Heart right ventricle (tissue), 16 donors: ENCODE measurements at regions not wholly inside any gene's neighbourhood (a gene's known extent, or its start where the extent isn't known, plus 50 kb on each side); places are given as distances from the start of the nearest gene placed in this dataset.

Source experiments
- ATAC-seq, 8 donors: fragments of 200-7000 bp; cut with Tn5 transposase; one replicate each; pipeline ENCODE4 v1.9.1; 2020; ENCODE audit warnings: mild to moderate bottlenecking in 8 of 8, moderate library complexity in 8 of 8, moderate number of reproducible peaks in 1 of 8
- DNase-seq, 2 donors: peaks; one replicate each; pipeline ENCODE4 v3.0.0-alpha.2; 2020
- H3K27ac ChIP-seq, 10 donors: fragments of 200-600 bp; sonication (generic) in 2 of 10; one replicate each; pipeline versions ENCODE4 v1.5.0 to v1.8.0; 2020 to 2022; ENCODE audit warnings: mild to moderate bottlenecking in 3 of 10
- H3K27me3 ChIP-seq, 7 donors: fragments of 200-600 bp; one replicate each; pipeline ENCODE4 v1.8.0; 2021 to 2022; ENCODE audit warnings: mild to moderate bottlenecking in 2 of 7
- H3K36me3 ChIP-seq, 9 donors: fragments of 200-600 bp; sonication (generic) in 1 of 9; one replicate each; pipeline versions ENCODE4 v1.5.0 to v1.8.0; 2020 to 2022; ENCODE audit warnings: mild to moderate bottlenecking in 2 of 9
- H3K4me1 ChIP-seq, 9 donors: fragments of 200-600 bp; sonication (generic) in 1 of 9; one replicate each; pipeline versions ENCODE4 v1.5.0 to v1.8.0; 2020 to 2022; ENCODE audit warnings: mild to moderate bottlenecking in 4 of 9
- H3K4me3 ChIP-seq, 10 donors: fragments of 200-600 bp; sonication (generic) in 2 of 10; one replicate each; pipeline versions ENCODE4 v1.5.0 to v1.8.0; 2020 to 2022; ENCODE audit warnings: mild to moderate bottlenecking in 7 of 10, moderate library complexity in 2 of 10
- H3K9me3 ChIP-seq, 11 donors: fragments of 200-600 bp in 10 of 11; sonication (generic) in 2 of 11; one replicate each; pipeline versions ENCODE4 v1.5.0 to v1.8.0; 2013 to 2022; ENCODE audit warnings: mild to moderate bottlenecking in 2 of 11, control low read depth in 1 of 11, moderate library complexity in 1 of 11
- WGBS, 2 donors: extraction: QIAGEN DNeasy Blood & Tissue Kit; methylation state at CpG; one replicate each; pipeline ENCODE4 v1.1.7; 2013; ENCODE audit warnings: inconsistent platforms in 1 of 2; 5-methylcytosine and 5-hydroxymethylcytosine counted together
- intact Hi-C, 10 donors: fragments of 100-400 bp; cut with DNase I; formaldehyde crosslinking; loops; one replicate each; pipeline versions ENCODE4 v1.11.1 to v1.14.2; 2022
- TF ChIP-seq, protein P1 (sequence below), 9 donors: fragments of 200-600 bp; sonication (generic) in 2 of 9; IDR thresholded peaks; one replicate each; pipeline versions ENCODE4 v1.5.0 to v1.8.0; 2021 to 2022; ENCODE audit warnings: antibody characterized with exemption in 9 of 9, mild to moderate bottlenecking in 5 of 9, moderate library complexity in 1 of 9
- donor health status: Arrhythmogenic right ventricular cardiomyopathy.
- donor health status: ischemic (EF 13 %, LVEDD 7.1; RV severe dilation, severe dysfunction).
- donor health status: healthy with polysubstance abuse.
- donor health status: DM: no; HTN: yes; CAD: no.
- donor health status: DM: no; HTN: no; CAD: no.
- donor health status: ischemic (EF 25% LVEDD 6.9; RV normal size, moderate dysfunction).
- donor health status: ischemic (EF 25% LVEDD 5.7; RV mildly dilated, moderate dysfunction).
- donor health status: healthy.
- donor health status: DM: yes; HTN: yes; CAD: no.
- donor health status: Ischemic cardiomyopathy.
- donor health status: ischemic (EF 35%, LVEDD 5.7; RV mildly dilated, moderate dysfunction).
- donor health status: nonischemic (EF 11% LVEDD 7.7; RV severe dilation, severe dysfunction).
- donor health status: DM: yes; HTN: yes; CAD: no.
- donor health status: PGD.
- donor health status: ischemic (EF 29% LVEDD 5.4; RV normal size, mild dysfunction).
- donor health status: nonischemic (EF 23%, LVEDD 6.1; RV moderate dilation, normal function).

DNA sequence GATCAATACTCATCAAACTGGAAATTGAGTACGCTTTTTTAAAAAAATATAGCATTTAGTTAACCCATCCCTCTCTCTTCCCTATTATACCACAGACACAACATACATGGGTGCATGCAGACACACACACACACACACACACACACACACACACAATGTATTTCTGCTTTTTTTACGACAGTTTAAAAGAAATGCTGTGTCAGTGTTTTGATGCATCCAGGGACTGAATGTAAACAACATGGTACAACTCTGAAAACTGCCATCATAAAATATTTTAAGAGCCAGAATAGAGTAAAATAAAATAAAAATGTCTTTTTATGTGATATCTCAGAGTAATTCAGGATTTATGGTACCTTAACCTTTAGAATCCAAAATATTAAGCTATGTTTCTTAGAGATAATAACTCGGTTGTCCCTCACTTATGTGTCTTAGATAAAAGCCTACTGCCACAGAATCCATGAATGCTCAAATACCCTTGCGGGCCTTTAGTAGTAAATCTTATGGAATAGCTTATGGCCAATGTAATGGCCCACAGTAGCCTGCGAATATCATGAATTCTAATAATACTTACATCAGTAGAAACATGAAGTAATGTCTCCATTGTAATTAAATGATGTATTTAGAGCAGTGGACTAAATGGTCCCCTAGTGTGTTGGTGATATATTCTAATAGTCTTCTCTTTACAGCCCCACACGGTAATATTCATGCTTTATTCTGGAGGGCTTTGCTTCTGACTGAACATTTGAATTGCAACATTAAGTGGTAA lies 251.6 kb upstream of the FIGN start:
- ATAC-seq, result no peak
- H3K4me3 ChIP-seq, result no peak overlapping the region
- H3K36me3 ChIP-seq, result no peaks in the 10 kb centered on the region
- H3K27ac ChIP-seq, result no peak overlapping the region
- DNase-seq, result no peak
- TF ChIP-seq, protein P1, sequence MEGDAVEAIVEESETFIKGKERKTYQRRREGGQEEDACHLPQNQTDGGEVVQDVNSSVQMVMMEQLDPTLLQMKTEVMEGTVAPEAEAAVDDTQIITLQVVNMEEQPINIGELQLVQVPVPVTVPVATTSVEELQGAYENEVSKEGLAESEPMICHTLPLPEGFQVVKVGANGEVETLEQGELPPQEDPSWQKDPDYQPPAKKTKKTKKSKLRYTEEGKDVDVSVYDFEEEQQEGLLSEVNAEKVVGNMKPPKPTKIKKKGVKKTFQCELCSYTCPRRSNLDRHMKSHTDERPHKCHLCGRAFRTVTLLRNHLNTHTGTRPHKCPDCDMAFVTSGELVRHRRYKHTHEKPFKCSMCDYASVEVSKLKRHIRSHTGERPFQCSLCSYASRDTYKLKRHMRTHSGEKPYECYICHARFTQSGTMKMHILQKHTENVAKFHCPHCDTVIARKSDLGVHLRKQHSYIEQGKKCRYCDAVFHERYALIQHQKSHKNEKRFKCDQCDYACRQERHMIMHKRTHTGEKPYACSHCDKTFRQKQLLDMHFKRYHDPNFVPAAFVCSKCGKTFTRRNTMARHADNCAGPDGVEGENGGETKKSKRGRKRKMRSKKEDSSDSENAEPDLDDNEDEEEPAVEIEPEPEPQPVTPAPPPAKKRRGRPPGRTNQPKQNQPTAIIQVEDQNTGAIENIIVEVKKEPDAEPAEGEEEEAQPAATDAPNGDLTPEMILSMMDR (IDR thresholded peaks at IDR 0.05), result no peak
- no peaks in the 10 kb centered on the region for H3K4me1 ChIP-seq
- 94 to 95% methylated on average over 6 of the region's 6 CpGs for WGBS, 2 donors
- H3K27me3 ChIP-seq, result no peaks in the 10 kb centered on the region
- intact Hi-C loops, result no loop called here
- no peaks in the 10 kb centered on the region for H3K9me3 ChIP-seq

- no peaks in the 10 kb centered on the region for H3K4me1 ChIP-seq
- no peaks in the 10 kb centered on the region for H3K9me3 ChIP-seq
- H3K27ac ChIP-seq, result no peak overlapping the region
- TF ChIP-seq, protein P1 (IDR thresholded peaks at IDR 0.05), result no peak
- no peaks in the 10 kb centered on the region for H3K27me3 ChIP-seq
- no peak overlapping the region for H3K4me3 ChIP-seq
- H3K36me3 ChIP-seq, result no peaks in the 10 kb centered on the region
- intact Hi-C loops, result no loop called here
- ATAC-seq (no peak), DNase-seq (no peak)
- 79 to 82% methylated on average over 4 of the region's 4 CpGs for WGBS, 2 donors
Observed at GRCh38 chr2:163984986-163985385, 249.2 kb upstream of the FIGN start.

- no peaks in the 10 kb centered on the region for H3K4me1 ChIP-seq
- no peaks in the 10 kb centered on the region for H3K9me3 ChIP-seq
- intact Hi-C loops, result no loop called here
- ATAC-seq (no peak), DNase-seq (no peak)
- no peaks in the 10 kb centered on the region for H3K27me3 ChIP-seq
- TF ChIP-seq, protein P1 (IDR thresholded peaks at IDR 0.05), result no peak
- H3K4me3 ChIP-seq, result no peak overlapping the region
- H3K27ac ChIP-seq, result no peak overlapping the region
- 77 to 87% methylated on average over 2 of the region's 2 CpGs for WGBS, 2 donors
- no peaks in the 10 kb centered on the region for H3K36me3 ChIP-seq
Observed at GRCh38 chr2:163983911-163984310, 248.1 kb upstream of the FIGN start.

- DNase-seq, result no peak
- Histone ChIP-seq H3K27me3 (no peaks in the 10 kb centered on the region), H3K36me3 (no peaks in the 10 kb centered on the region), H3K4me3 (no peak overlapping the region), H3K4me1 (no peaks in the 10 kb centered on the region), H3K27ac (no peak overlapping the region), H3K9me3 (no peaks in the 10 kb centered on the region)
- ATAC-seq, result no peak
- TF ChIP-seq, protein P1 (IDR thresholded peaks at IDR 0.05), result no peak
- intact Hi-C loops, result no loop called here
Observed at GRCh38 chr2:163982938-163983337, 247.1 kb upstream of the FIGN start.
